Vagina (tissue), 2 donors: ENCODE measurements at regions not wholly inside any gene's neighbourhood (a gene's known extent, or its start where the extent isn't known, plus 50 kb on each side); places are given as distances from the start of the nearest gene placed in this dataset.

Experiments
- DNase-seq, 2 donors: peaks; one replicate each; pipeline ENCODE4 v3.0.0-alpha.2; 2017; ENCODE audit errors: extremely low spot score in 2 of 2
- H3K27ac ChIP-seq: fragments of 200-600 bp; sonication (generic); one replicate; pipeline ENCODE4 v1.5.1; 2019
- H3K27me3 ChIP-seq: fragments of 200-600 bp; sonication (generic); one replicate; pipeline ENCODE4 v1.5.1; 2019
- H3K36me3 ChIP-seq, 2 donors: fragments of 200-600 bp; sonication (generic); one replicate each; pipeline ENCODE4 v1.5.1; 2017 to 2019
- H3K4me1 ChIP-seq: fragments of 200-600 bp; sonication (generic); one replicate; pipeline ENCODE4 v1.5.1; 2019
- H3K4me3 ChIP-seq, 2 donors: fragments of 200-600 bp; sonication (generic); 1 replicate in 1 of 2; 2 replicates in 1 of 2; pipeline ENCODE4 v1.5.1; 2016 to 2019
- H3K9me3 ChIP-seq: fragments of 200-600 bp; sonication (generic); one replicate; pipeline ENCODE4 v1.5.1; 2019
- CTCF ChIP-seq, 3 experiments: fragments of 450-650 bp in 2 of 3; fragments of 200-600 bp in 1 of 3; sonication (generic) in 1 of 3; IDR thresholded peaks; one replicate each; pipeline ENCODE4 v1.5.1; 2017 to 2019; ENCODE audit warnings: antibody characterized with exemption in 3 of 3, mild to moderate bottlenecking in 2 of 3, moderate library complexity in 2 of 3
- POLR2A ChIP-seq, 2 donors: fragments of 450-650 bp; IDR thresholded peaks; one replicate each; pipeline ENCODE4 v1.6.1; 2017; ENCODE audit warnings: antibody characterized with exemption in 2 of 2, mild to moderate bottlenecking in 2 of 2, moderate library complexity in 2 of 2
- POLR2AphosphoS5 ChIP-seq, 2 donors: sonication (generic); formaldehyde crosslinking; IDR thresholded peaks; one replicate each; pipeline ENCODE4 v1.9.0; 2017; ENCODE audit warnings: antibody characterized with exemption in 2 of 2, mild to moderate bottlenecking in 2 of 2, low read depth in 1 of 2; ENCODE audit not compliant: insufficient read depth in 1 of 2
- intact Hi-C: fragments of 100-400 bp; cut with DNase I; formaldehyde crosslinking; loops from one replicate; pipeline ENCODE4 v1.15.1; 2023

- Histone ChIP-seq H3K27me3 (no peaks in the 10 kb centered on the region), H3K36me3 (no peaks in the 10 kb centered on the region), H3K4me3 (no peak overlapping the region), H3K27ac (no peak overlapping the region), H3K4me1 (no peaks in the 10 kb centered on the region), H3K9me3 (no peaks in the 10 kb centered on the region)
- intact Hi-C loops: no loop called here
- no peak for DNase-seq
- no peak for TF ChIP-seq POLR2AphosphoS5 (IDR thresholded peaks at IDR 0.05; ENCODE audit: insufficient read depth in 1 of 2, low read depth in 1 of 2)
- TF ChIP-seq POLR2A (IDR thresholded peaks at IDR 0.05): no peak
- no peak for TF ChIP-seq CTCF (IDR thresholded peaks at IDR 0.05)
Measured at GRCh38 chr6:113616701-113617274, 240.4 kb upstream of the MARCKS start.

GRCh38 chr6:113619077-113619476 lies 238.1 kb upstream of the MARCKS start:
- Histone ChIP-seq H3K4me1 (no peaks in the 10 kb centered on the region), H3K9me3 (no peaks in the 10 kb centered on the region), H3K36me3 (no peaks in the 10 kb centered on the region), H3K4me3 (no peak overlapping the region), H3K27ac (no peak overlapping the region), H3K27me3 (no peaks in the 10 kb centered on the region)
- no peak for DNase-seq
- intact Hi-C loops: no loop called here
- no peak for TF ChIP-seq POLR2A (IDR thresholded peaks at IDR 0.05)
- TF ChIP-seq POLR2AphosphoS5 (IDR thresholded peaks at IDR 0.05; ENCODE audit: insufficient read depth in 1 of 2, low read depth in 1 of 2): no peak

- H3K4me3 ChIP-seq: no peak overlapping the region
- no peaks in the 10 kb centered on the region for H3K27me3 ChIP-seq
- no peaks in the 10 kb centered on the region for H3K9me3 ChIP-seq
- TF ChIP-seq CTCF (IDR thresholded peaks at IDR 0.05) (no peak), POLR2A (IDR thresholded peaks at IDR 0.05) (no peak), POLR2AphosphoS5 (IDR thresholded peaks at IDR 0.05; ENCODE audit: insufficient read depth in 1 of 2, low read depth in 1 of 2) (no peak)
- DNase-seq: no peak
- no peaks in the 10 kb centered on the region for H3K4me1 ChIP-seq
- no peaks in the 10 kb centered on the region for H3K36me3 ChIP-seq
- no peak overlapping the region for H3K27ac ChIP-seq
- intact Hi-C loops: no loop called here
Measured at GRCh38 chr6:113620386-113620785, 236.8 kb upstream of the MARCKS start.

GRCh38 chr6:113622254-113622653 lies 234.9 kb upstream of the MARCKS start:
- intact Hi-C loops: no loop called here
- no peaks in the 10 kb centered on the region for H3K27me3 ChIP-seq
- no peak overlapping the region for H3K27ac ChIP-seq
- H3K9me3 ChIP-seq: no peaks in the 10 kb centered on the region
- no peaks in the 10 kb centered on the region for H3K36me3 ChIP-seq
- no peaks in the 10 kb centered on the region for H3K4me1 ChIP-seq
- no peak overlapping the region for H3K4me3 ChIP-seq
- no peak for DNase-seq
- TF ChIP-seq POLR2AphosphoS5 (IDR thresholded peaks at IDR 0.05; ENCODE audit: insufficient read depth in 1 of 2, low read depth in 1 of 2) (no peak), CTCF (IDR thresholded peaks at IDR 0.05) (no peak), POLR2A (IDR thresholded peaks at IDR 0.05) (no peak)

GRCh38 chr6:113623129-113623528 lies 234.0 kb upstream of the MARCKS start:
- DNase-seq: no peak
- Histone ChIP-seq H3K4me1 (no peaks in the 10 kb centered on the region), H3K36me3 (no peaks in the 10 kb centered on the region), H3K4me3 (no peak overlapping the region), H3K27me3 (no peaks in the 10 kb centered on the region), H3K9me3 (no peaks in the 10 kb centered on the region), H3K27ac (no peak overlapping the region)
- intact Hi-C loops: no loop called here
- TF ChIP-seq POLR2AphosphoS5 (IDR thresholded peaks at IDR 0.05; ENCODE audit: insufficient read depth in 1 of 2, low read depth in 1 of 2): no peak
- TF ChIP-seq POLR2A (IDR thresholded peaks at IDR 0.05): no peak
- TF ChIP-seq CTCF (IDR thresholded peaks at IDR 0.05): no peak
